ENCODE measurements at regions not wholly inside any gene's neighbourhood (a gene's known extent, or its start where the extent isn't known, plus 50 kb on each side); places are given as distances from the start of the nearest gene placed in this dataset.

DNA sequence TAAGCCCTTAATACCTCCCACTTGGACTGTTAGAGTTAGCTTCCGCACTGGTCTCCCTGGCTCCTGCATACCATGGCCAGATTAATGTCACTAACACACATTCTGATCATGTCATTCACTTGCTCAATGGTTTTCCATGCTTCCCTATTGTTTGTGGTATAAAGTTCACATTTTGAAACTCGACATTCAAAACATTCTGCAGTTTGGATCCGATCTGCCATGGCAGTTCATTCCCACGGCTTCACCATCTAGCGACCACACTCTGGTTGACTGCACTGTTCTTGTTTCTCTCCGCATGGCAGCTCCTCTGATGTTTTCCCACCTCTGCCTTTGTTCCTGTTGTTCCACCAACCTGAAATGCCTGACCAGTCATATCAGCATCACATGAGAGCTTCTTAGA lies 87.4 kb upstream of the WAC start (continued):
- TF ChIP-seq NR2C2 (CRISPR knock-in tag; IDR thresholded peaks at IDR 0.05; ENCODE audit: borderline replicate concordance) (no peak), ZNF615 (CRISPR knock-in tag; IDR thresholded peaks at IDR 0.05; ENCODE audit: borderline replicate concordance) (no peak), NCOR1 (IDR thresholded peaks at IDR 0.05; ENCODE audit: borderline replicate concordance, low read length) (peak; percentile 69; the same call in 1 of the 2 replicates), FOXA3 (CRISPR knock-in tag; IDR thresholded peaks at IDR 0.05) (peak; percentile 38; the same call in 1 of the 2 replicates), POLR2A (IDR thresholded peaks at IDR 0.05; ENCODE audit: insufficient read depth in 1 of 2, low read depth in 2 of 2, low read length in 2 of 2) (0 out of 4 replicates have a peak, but pooled peaks of 1 of the 2 experiments have one; percentile 22), FOXK2 (IDR thresholded peaks at IDR 0.05) (peak; percentile 17; the same call in 1 of the 2 replicates), SALL1 (CRISPR knock-in tag; IDR thresholded peaks at IDR 0.05) (peak; percentile 37; the same call in 1 of the 2 replicates), SP2 (CRISPR knock-in tag; IDR thresholded peaks at IDR 0.05) (no peak), MLXIP (CRISPR knock-in tag; IDR thresholded peaks at IDR 0.05; ENCODE audit: borderline replicate concordance) (no peak), ZNF7 (CRISPR knock-in tag; IDR thresholded peaks at IDR 0.05) (no peak), NBN (conservative IDR thresholded peaks at IDR 0.05) (no peak), SMYD3 (CRISPR knock-in tag; IDR thresholded peaks at IDR 0.05) (no peak), ZNF644 (CRISPR knock-in tag; IDR thresholded peaks at IDR 0.05; ENCODE audit: low read depth) (peak; percentile 64; the same call in 1 of the 2 replicates), ZNF567 (CRISPR knock-in tag; IDR thresholded peaks at IDR 0.05; ENCODE audit: borderline replicate concordance) (no peak), ZNF782 (CRISPR knock-in tag; IDR thresholded peaks at IDR 0.05; ENCODE audit: borderline replicate concordance) (no peak), NAIF1 (CRISPR knock-in tag; IDR thresholded peaks at IDR 0.05; ENCODE audit: borderline replicate concordance) (no peak), ZMYM3 (CRISPR knock-in tag; IDR thresholded peaks at IDR 0.05) (no peak), ELF3 (CRISPR knock-in tag; IDR thresholded peaks at IDR 0.05) (peak; percentile 59; the same call in 1 of the 2 replicates), ZNF850 (CRISPR knock-in tag; conservative IDR thresholded peaks at IDR 0.05) (no peak), ZNF570 (CRISPR knock-in tag; IDR thresholded peaks at IDR 0.05; ENCODE audit: borderline replicate concordance) (no peak), SOX6 (IDR thresholded peaks at IDR 0.05) (no peak), SOX6 (CRISPR knock-in tag; IDR thresholded peaks at IDR 0.05) (peak; percentile 87), NKX3-1 (CRISPR knock-in tag; IDR thresholded peaks at IDR 0.05) (no peak), ATF7 (IDR thresholded peaks at IDR 0.05) (no peak), ATF7 (CRISPR knock-in tag; IDR thresholded peaks at IDR 0.05) (no peak), ARID3A (IDR thresholded peaks at IDR 0.05; ENCODE audit: low read depth, low read length) (peak; percentile 85)
- TF ChIP-seq, protein P1, sequence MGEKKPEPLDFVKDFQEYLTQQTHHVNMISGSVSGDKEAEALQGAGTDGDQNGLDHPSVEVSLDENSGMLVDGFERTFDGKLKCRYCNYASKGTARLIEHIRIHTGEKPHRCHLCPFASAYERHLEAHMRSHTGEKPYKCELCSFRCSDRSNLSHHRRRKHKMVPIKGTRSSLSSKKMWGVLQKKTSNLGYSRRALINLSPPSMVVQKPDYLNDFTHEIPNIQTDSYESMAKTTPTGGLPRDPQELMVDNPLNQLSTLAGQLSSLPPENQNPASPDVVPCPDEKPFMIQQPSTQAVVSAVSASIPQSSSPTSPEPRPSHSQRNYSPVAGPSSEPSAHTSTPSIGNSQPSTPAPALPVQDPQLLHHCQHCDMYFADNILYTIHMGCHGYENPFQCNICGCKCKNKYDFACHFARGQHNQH (CRISPR knock-in tag; IDR thresholded peaks at IDR 0.05), result no peak
- TF ChIP-seq, protein P2, sequence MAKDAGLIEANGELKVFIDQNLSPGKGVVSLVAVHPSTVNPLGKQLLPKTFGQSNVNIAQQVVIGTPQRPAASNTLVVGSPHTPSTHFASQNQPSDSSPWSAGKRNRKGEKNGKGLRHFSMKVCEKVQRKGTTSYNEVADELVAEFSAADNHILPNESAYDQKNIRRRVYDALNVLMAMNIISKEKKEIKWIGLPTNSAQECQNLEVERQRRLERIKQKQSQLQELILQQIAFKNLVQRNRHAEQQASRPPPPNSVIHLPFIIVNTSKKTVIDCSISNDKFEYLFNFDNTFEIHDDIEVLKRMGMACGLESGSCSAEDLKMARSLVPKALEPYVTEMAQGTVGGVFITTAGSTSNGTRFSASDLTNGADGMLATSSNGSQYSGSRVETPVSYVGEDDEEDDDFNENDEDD (CRISPR knock-in tag; IDR thresholded peaks at IDR 0.05; ENCODE audit: borderline replicate concordance), result 0 out of 2 replicates have a peak, but pooled peaks have one; percentile 13

Measured in HepG2 (cell line).